ENCODE measurements at regions not wholly inside any gene's neighbourhood (a gene's known extent, or its start where the extent isn't known, plus 50 kb on each side); places are given as distances from the start of the nearest gene placed in this dataset.

DNA sequence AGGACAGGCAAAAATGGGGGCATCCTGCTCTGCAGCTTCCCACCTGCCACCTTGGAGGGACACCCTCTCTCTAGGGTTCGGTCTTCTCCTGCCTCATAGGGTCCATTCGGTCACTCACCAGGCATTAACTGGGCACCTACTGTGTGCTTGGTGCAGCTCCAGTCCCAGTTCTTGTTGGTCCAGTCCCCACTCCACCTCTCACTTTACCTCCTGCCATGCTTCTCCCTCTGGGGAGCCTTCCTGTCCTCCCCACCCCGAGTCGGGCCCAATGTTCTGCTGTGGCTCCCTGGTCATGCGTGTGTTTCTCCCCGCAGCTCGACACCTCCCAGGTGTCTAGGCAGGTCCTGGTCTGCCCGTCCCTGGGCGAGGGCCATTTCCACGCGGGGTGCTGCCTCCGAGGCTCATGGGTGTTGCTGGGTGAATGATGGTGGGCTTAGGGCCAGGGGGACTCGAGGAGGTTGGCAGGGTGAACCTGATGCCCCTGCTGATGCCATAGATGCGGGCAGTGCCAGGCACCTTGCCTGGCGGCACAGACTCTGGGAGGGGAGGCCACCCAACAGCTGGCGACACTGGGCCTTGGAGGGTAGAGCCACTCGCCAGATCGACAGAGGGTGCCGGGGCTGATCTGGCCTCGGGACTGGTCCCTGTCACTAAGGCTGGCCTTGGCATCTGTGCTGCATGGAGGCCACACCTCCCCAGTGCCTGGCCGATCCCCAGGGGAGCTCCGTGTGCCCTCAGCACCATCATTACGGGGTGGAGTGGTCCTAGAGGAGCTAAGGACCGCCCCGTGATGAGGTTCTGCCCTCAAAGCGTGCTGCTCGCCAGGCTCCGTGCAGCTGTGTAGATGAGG is 66.0 kb upstream of the RNU6ATAC start:
- intact Hi-C loops (cut with DNase I) = no loop called here
- WGBS, 4 donors = 71 to 93% (median 74%) methylated on average over 6 to 28 of the region's 28 CpGs
- Histone ChIP-seq H3K9me3 (replicated peaks in 1 of 3) (no peaks in the 10 kb centered on the region), H3K4me3 (no peak overlapping the region), H3K27ac (peak overlapping the region in 2 of 5 donors; percentile 77 to 82), H3K27me3 (no peaks in the 10 kb centered on the region), H3K36me3 (replicated peaks in 1 of 2) (no peaks in the 10 kb centered on the region), H3K4me1 (replicated peaks in 1 of 2) (peaks cover 0 to 19% of the 10 kb centered on the region in 2 donors)
- peak in 1 of 7 donors; percentile 16 for DNase-seq
- no peak for TF ChIP-seq POLR2A (IDR thresholded peaks at IDR 0.05)
- TF ChIP-seq, protein P1, sequence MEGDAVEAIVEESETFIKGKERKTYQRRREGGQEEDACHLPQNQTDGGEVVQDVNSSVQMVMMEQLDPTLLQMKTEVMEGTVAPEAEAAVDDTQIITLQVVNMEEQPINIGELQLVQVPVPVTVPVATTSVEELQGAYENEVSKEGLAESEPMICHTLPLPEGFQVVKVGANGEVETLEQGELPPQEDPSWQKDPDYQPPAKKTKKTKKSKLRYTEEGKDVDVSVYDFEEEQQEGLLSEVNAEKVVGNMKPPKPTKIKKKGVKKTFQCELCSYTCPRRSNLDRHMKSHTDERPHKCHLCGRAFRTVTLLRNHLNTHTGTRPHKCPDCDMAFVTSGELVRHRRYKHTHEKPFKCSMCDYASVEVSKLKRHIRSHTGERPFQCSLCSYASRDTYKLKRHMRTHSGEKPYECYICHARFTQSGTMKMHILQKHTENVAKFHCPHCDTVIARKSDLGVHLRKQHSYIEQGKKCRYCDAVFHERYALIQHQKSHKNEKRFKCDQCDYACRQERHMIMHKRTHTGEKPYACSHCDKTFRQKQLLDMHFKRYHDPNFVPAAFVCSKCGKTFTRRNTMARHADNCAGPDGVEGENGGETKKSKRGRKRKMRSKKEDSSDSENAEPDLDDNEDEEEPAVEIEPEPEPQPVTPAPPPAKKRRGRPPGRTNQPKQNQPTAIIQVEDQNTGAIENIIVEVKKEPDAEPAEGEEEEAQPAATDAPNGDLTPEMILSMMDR (IDR thresholded peaks at IDR 0.05) = no peak

DNA sequence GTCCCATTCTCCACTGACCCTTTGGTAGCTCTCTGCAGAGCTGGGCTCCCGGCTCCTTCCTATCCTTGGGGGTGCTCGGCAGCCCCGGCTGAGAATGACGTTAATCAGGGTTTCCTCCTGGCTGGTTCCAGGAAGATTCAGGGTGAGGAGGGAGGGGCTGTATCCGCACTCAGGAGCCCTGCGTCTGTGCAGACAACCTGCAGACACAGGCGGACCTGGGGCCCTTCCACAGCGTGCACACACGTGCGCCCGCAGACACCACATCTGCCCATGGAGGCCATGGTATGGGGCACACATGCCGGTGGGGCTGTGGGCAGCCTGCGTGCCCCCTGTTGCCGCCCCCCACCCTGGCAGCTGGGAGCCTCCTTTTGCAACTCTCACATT is 66.6 kb upstream of the RNU6ATAC start:
- Histone ChIP-seq H3K36me3 (replicated peaks in 1 of 2) (no peaks in the 10 kb centered on the region), H3K4me3 (no peak overlapping the region), H3K27ac (peak overlapping the region in 2 of 5 donors; percentile 77 to 82), H3K9me3 (replicated peaks in 1 of 3) (no peaks in the 10 kb centered on the region), H3K27me3 (no peaks in the 10 kb centered on the region), H3K4me1 (replicated peaks in 1 of 2) (peaks cover 0 to 19% of the 10 kb centered on the region in 2 donors)
- TF ChIP-seq, protein P1 (IDR thresholded peaks at IDR 0.05) = no peak
- TF ChIP-seq POLR2A (IDR thresholded peaks at IDR 0.05) = no peak
- DNase-seq = peak in 1 of 7 donors; percentile 21
- 41 to 63% (median 61%) methylated on average over 1 to 14 of the region's 14 CpGs for WGBS, 4 donors
- intact Hi-C loops (cut with DNase I) = no loop called here

DNA sequence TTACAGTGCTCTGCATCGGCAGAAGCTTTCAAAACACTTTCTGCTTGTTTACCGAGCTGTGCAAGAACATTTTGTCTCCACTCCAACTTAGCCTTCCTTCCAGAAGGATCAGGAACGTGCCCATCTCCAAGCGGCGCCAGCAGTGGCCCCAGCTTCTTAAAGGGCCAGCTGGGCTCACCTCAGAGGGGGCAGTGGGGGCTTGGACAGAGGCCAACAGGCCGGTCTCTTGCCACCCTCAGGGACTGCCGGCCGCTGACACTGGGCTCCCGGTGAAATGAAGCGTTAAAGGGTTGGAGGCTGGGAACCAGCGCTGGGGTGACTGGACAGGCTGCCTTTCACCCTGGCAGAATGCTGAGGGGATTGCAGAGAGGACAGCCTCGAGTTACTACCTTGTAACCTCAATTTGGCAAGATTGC is 67.0 kb upstream of the RNU6ATAC start:
- Histone ChIP-seq H3K9me3 (replicated peaks in 1 of 3) (no peaks in the 10 kb centered on the region), H3K27me3 (no peaks in the 10 kb centered on the region), H3K4me1 (replicated peaks in 1 of 2) (peaks cover 0 to 19% of the 10 kb centered on the region in 2 donors), H3K36me3 (replicated peaks in 1 of 2) (no peaks in the 10 kb centered on the region), H3K4me3 (no peak overlapping the region), H3K27ac (peak overlapping the region in 3 of 5 donors; percentile 17 to 82 (median 77))
- intact Hi-C loops (cut with DNase I) = no loop called here
- 38 to 50% (median 47%) methylated on average over 11 to 12 of the region's 12 CpGs for WGBS, 4 donors
- DNase-seq = no peak
- TF ChIP-seq POLR2A (IDR thresholded peaks at IDR 0.05) = no peak
- TF ChIP-seq, protein P1 (IDR thresholded peaks at IDR 0.05) = no peak

- no peak for TF ChIP-seq POLR2A (IDR thresholded peaks at IDR 0.05)
- TF ChIP-seq, protein P1 (IDR thresholded peaks at IDR 0.05) = no peak
- H3K27me3 ChIP-seq = no peaks in the 10 kb centered on the region
- no peaks in the 10 kb centered on the region for H3K36me3 ChIP-seq (replicated peaks in 1 of 2)
- no peaks in the 10 kb centered on the region for H3K9me3 ChIP-seq (replicated peaks in 1 of 3)
- H3K4me3 ChIP-seq = no peak overlapping the region
- H3K27ac ChIP-seq = peak overlapping the region in 3 of 5 donors; percentile 17 to 82 (median 77)
- no peak for DNase-seq
- 87 to 90% (median 89%) methylated on average over 5 to 8 of the region's 8 CpGs; no CpG with 5 or more reads in 1 of the 4 donors for WGBS, 4 donors
- intact Hi-C loops (cut with DNase I) = no loop called here
- peaks cover 0 to 19% of the 10 kb centered on the region in 2 donors for H3K4me1 ChIP-seq (replicated peaks in 1 of 2)
Measured at GRCh38 chr9:134231767-134232166, 67.4 kb upstream of the RNU6ATAC start.
